GM18870 (cell line): ENCODE measurements at regions not wholly inside any gene's neighbourhood (a gene's known extent, or its start where the extent isn't known, plus 50 kb on each side); places are given as distances from the start of the nearest gene placed in this dataset.

Experiments used
- ATAC-seq: cut with Tn5 transposase; IDR thresholded peaks from one replicate; pipeline ENCODE4 v1.9.1; 2021; ENCODE audit warnings: moderate library complexity; ENCODE audit not compliant: unreplicated experiment

GRCh38 chr4:52269761-52270160 lies 218.7 kb downstream of the SPATA18 start:
- ATAC-seq, result no peak

- ATAC-seq, result no peak
These were observed 222.8 kb downstream of the SPATA18 start for GRCh38 chr4:52273885-52274284.

DNA sequence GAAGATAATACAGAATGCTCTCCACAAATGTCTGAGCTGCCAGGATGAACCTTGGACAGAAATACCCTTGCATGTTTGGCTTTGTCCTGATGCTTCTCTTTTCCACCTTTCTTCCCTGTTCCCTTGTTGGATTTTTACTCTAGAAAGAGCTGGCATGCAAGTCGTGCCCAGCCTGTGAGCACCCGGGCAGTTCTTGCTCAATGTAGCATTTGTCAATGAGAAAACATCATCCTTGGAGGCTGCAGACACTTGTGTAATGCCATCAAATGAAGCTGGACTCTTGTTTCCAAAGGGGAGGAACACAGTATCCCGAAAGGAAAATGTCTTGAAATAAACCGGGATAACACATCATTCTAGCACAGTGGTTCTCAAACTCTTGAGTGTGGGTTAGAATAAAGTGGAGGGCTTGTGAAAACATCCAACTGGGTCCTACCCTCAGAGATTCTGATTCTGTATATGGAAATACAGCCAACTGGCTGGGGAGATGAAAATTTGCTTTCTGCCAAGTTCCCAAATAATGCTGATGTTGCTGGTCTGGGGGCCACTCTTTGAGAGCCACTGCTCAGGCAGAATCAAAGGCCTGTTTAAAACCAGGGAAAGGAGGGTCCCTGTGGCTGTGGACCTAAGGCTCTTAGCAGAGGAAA lies 237.2 kb downstream of the SPATA18 start:
- ATAC-seq, result no peak

GRCh38 chr4:52290466-52290865 lies 239.4 kb downstream of the SPATA18 start:
- no peak for ATAC-seq

GRCh38 chr4:52292245-52292644 lies 241.1 kb downstream of the SPATA18 start:
- ATAC-seq, result no peak

GRCh38 chr4:52296341-52296740 lies 245.2 kb downstream of the SPATA18 start:
- no peak for ATAC-seq

DNA sequence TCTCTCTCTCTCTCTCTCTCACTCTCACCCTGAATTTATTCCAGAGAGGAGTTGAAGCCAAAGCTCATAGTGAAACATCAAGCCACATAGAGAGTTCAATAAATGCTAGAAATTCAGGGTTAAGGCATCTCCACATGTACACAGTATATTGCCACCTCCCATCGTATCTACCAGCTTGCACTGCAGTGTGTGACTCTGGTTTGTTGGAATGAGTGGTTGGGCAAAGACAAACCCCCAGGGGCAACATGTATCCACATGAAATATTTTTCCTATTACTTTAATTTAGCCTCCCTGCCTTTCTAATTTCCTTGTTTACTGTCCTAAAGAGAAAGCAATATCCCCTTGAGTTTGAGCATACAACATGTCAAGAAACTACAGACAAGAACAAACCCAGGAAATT lies 247.3 kb downstream of the SPATA18 start:
- no peak for ATAC-seq

DNA sequence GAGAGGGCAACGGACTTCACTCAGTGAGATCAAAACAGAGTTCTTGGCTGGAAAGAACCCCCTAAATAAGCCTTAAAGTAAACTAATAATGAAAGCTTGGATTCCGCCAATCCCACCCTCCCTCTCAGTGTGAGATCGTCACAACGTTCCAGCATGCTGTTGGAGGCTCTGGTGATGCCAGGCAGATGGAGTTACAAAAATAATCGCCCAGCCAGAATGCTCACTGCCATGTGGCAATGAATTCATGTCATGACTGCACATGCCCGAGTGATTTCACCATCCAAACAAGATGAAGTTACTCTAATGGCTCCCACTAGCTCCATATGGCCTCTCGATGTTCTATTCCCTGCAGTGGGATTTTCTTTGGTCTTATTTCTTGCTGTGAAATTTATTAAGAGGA lies 248.0 kb downstream of the SPATA18 start:
- no peak for ATAC-seq

DNA sequence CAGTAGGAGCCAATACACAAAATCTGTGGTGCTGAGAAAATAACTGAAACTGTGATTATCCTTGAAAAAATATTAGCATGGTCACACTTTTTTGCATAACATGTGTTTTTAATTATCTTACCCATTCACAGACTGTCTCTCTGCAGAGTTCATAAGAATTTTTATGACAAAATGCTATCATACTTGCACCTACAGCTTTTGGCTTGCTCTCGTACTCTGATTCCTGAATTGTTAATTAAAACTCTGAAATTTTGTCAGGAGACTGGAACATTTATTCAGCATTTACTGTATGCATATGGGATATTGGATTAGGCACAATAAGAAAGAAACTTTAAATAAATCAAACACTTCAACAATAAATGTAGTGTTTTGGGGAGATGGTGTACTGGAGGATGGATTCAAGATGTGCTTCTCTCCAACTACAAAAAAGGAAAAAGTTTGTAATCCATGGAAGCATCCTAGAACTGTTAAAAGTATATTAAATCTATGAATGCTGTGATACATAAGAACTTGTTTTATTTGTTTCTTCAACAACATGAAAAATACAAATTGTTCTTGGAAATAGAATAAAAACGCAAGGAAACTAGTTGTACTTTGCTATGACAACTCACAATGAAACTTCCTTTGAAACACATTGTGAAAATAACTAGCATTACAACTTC lies 260.5 kb downstream of the SPATA18 start:
- ATAC-seq, result no peak

DNA sequence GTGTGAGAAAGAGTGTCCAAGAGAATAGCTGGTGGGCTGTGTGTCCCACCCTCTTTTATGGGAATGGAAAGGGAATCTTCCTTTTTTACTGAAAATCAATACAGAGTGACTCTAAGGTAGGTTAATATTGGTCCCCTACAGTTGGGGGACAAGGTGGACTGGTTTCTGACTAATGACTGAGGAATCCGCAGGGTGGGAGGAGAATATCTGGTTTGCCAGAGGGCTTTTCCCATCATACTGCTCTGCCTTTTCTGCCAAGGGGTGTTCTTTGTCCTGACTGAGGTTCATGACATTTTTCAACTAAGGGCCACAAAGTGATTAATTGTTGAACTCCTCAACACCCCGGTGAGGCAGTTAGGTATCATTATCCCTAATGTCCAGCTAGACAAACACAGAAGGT lies 261.6 kb downstream of the SPATA18 start:
- ATAC-seq, result no peak

- no peak for ATAC-seq
These were observed 266.3 kb downstream of the SPATA18 start for GRCh38 chr4:52317361-52317879.

DNA sequence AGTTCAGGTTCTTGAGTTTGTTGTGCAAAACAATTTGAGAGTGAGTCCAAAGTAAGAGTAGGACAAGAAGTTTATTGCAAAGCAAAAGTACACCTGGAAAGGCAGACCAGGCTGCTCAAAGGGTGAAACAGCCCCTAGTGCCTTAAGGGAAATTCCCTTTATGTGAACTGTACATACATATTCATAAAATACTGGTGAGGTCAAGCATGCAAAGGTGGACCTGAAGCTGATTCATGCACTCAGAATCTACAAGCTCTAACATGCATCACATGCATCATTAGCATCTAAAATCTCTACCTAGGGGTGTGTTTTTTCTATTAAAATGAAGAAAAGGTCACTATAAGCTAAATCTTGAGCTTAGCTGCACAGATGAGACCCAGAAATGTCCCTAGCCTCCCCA lies 266.9 kb downstream of the SPATA18 start:
- ATAC-seq, result no peak

DNA sequence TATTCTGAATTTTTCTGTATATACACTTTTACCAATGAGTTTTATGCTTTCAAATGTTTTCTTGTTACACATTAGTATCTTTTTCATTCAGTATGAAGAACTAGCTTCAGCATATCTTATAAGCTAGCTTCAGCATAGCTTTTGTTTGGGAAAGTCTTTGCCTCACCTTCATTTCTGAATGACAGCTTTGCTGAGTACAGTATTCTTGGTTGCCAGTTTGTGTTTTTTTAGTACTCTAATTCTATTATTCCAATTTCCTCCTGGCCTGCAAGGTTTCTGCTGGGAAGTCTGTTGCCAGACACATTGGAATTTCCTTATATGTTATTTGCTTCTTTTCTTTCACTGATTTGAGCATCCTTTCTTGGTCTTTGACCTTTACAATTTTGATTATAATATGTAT lies 278.8 kb downstream of the SPATA18 start:
- ATAC-seq, result no peak

GRCh38 chr4:52343595-52343994 lies 292.5 kb downstream of the SPATA18 start:
- no peak for ATAC-seq

- ATAC-seq, result no peak
These were observed 299.8 kb downstream of the SPATA18 start for GRCh38 chr4:52350926-52351325.

DNA sequence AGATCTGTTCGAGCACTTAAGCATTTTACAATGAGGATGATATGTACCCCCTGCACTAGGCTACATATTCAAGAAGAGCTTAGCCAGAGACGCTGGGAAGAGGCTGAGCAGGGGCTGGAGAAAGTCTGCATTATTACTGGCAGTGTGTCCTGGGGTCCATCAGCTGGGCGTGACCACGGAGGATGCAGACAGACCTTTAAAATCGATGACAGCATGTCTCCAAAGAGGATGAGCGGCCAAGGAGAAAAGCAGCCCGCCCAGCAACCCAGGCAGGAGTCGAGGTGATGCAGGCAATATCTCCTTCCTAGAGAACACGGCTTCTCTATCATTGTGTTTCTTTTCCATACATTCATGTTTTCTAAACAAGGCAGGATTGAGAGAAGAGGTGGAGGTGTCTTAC lies 300.7 kb downstream of the USP46 start:
- ATAC-seq, result no peak

GRCh38 chr4:52358883-52359321 lies 300.2 kb downstream of the USP46 start:
- ATAC-seq, result no peak

DNA sequence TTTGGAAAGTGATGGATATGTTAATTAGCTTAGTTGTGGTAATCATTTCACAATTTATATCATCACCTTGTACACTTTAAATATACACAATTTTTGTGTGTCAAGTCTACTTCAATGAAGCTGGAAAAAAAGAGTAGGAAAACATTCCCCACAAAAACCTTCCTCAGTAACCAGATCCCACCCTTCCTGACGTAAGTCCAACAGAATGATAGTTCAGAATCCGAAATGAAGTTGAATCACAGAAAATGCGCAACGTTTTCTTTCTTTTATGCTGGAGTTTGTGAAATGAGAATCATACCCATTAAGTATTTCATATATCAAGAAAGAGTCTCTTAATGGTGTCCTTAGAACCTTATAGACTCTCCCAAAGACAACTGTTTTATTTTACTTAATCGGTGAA lies 292.9 kb downstream of the USP46 start:
- ATAC-seq, result no peak

DNA sequence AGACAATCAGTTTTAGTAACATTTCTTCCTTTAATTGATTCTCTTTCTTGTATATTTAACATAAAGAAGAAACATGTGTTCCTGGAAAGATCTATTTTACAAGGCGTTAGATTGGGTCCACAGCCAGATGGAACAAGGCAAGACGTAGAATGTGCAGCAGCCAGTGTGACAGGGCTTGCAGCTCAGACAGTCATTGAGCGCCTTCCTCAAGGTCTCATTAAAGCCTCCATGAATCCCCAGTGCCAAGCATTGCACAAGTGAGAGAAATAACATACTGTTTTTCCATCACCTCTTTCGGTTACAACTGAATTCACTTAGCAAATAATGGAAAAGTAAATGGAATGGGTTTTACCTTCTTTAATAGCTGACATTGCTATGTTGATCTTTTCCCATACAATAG lies 292.5 kb downstream of the USP46 start:
- ATAC-seq, result no peak

DNA sequence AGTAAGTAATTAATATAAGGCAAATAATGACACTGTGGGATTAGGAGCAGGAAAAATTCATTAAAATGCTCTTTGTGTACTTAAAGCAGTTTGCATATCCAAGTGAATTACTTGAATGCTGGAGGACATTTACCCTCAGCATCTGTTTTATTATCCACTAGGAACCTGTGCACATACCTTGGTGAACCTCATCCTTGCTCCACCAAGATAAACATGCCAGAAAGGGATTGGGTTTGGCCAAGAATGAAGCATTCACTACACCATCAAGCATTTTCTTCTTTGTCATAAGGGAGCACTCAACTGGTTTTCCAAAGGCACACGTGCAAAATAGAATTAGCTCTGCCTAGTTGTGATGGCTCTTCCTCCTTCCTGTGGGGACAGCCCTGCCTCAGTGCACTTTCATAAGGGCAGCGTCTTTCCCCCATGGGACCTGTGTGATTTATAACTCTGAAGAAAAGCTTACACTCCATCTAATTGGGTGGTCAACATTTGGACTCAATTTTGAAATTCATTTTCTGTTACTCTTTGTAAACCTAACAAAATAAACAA lies 291.7 kb downstream of the USP46 start:
- ATAC-seq, result no peak

DNA sequence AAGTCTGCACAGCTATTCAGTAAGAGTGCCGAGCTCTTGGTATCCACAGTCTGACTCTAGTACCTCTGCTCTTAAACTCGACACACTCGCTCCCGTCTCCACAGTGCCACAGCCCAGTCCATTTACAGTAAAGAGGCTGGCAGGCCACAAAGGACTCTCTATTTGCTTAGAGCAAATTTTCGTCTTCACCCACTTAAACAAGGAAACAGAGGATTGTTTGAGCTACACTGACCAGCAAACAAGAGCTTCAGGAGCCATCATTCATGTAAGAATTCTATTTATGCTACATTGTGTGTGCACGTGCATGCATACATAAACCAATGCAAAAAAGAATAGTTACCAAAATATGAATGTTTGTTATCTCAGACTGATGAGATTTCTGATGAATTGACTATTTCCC lies 290.2 kb downstream of the USP46 start:
- ATAC-seq, result no peak

DNA sequence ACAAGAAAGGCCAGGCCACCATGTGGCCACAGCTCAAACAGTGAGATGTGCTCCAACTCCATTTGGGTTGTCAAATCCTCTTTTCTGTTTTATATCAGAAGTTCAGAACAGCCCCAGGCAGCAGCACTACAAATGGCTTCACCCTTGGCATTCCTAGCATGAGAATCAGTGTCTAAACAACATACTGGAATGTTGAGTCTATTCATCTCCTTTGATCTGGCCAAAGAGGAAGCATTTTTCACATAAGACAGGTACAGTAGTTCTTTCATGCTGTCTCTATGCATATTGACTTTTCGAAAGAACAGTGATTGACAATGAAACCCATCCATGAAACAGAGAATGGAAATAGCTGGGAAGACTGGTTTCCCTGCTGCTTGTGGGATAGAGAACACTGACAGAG lies 289.5 kb downstream of the USP46 start:
- ATAC-seq, result no peak
